HT-29 (cell line): ENCODE measurements at regions not wholly inside any gene's neighbourhood (a gene's known extent, or its start where the extent isn't known, plus 50 kb on each side); places are given as distances from the start of the nearest gene placed in this dataset.

Experiments used
- DNase-seq: peaks from one replicate; pipeline ENCODE4 v3.0.0-alpha.2; 2015; ENCODE audit warnings: low spot score

GRCh38 chr18:22253676-22254075 lies 84.3 kb downstream of the GATA6 start:
- DNase-seq: no peak

- DNase-seq: no peak
Observed at GRCh38 chr18:22253156-22253555, 83.8 kb downstream of the GATA6 start.
